HepG2 (cell line): ENCODE measurements at regions not wholly inside any gene's neighbourhood (a gene's known extent, or its start where the extent isn't known, plus 50 kb on each side); places are given as distances from the start of the nearest gene placed in this dataset.

Experiments used
- ATAC-seq: fragments of 200-7000 bp; cut with Tn5 transposase; 3 replicates; pipeline ENCODE4 v1.9.1; 2020; ENCODE audit warnings: mild to moderate bottlenecking, moderate library complexity
- BruUV-seq: library from RNA; stranded (reverse); fragments of 400-500 nt; replicated peaks from 2 replicates; lab custom pipeline; 2021; lab: Mats Ljungman, UMichigan
- CTCF ChIA-PET: fragments of 300-600 bp; formaldehyde crosslinking; extraction: SDS; loops from one replicate; lab custom pipeline; 2021; ENCODE audit warnings: low total read pairs, inconsistent platforms, low intra/inter-chr PET ratio; lab: Yijun Ruan, JAX
- POLR2A ChIA-PET: fragments of 350-600 bp; sonication (Branson Sonifier 250); formaldehyde crosslinking; loops from one replicate; lab custom pipeline; 2020; ENCODE audit warnings: antibody characterized with exemption, inconsistent platforms; lab: Yijun Ruan, JAX
- DNase-seq: peaks from one replicate; pipeline ENCODE4 v3.0.0-alpha.2; 2015; ENCODE audit warnings: low spot score
- FAIRE-seq: peaks from 3 replicates; lab custom pipeline; 2011; peaks lifted over from hg19 to GRCh38; lab: Jason Lieb, UNC
- H2AFZ ChIP-seq: one replicate; pipeline ENCODE4 v1.6.1; 2011; ENCODE audit warnings: low read length, inconsistent platforms
- H3K27ac ChIP-seq: fragments of 300-600 bp; 3 replicates; pipeline ENCODE4 v1.8.0; 2011; ENCODE audit warnings: mixed run types, mild to moderate bottlenecking, mixed read lengths, low read length, inconsistent platforms; ENCODE audit not compliant: insufficient read depth; ENCODE audit errors: extremely low read length
- H3K27me3 ChIP-seq, 2 experiments: fragments of 200-600 bp in 1 of 2; 2 replicates in 1 of 2; 3 replicates in 1 of 2; pipeline versions ENCODE4 v1.6.0 to v1.8.0; 2011; ENCODE audit warnings: low read length in 2 of 2, mild to moderate bottlenecking in 2 of 2, moderate library complexity in 2 of 2, inconsistent platforms in 1 of 2; ENCODE audit not compliant: insufficient read depth in 2 of 2, control insufficient read depth in 1 of 2
- H3K36me3 ChIP-seq, 2 experiments: fragments of 200-600 bp in 1 of 2; replicated peaks in 1 of 2; 2 replicates in 1 of 2; 3 replicates in 1 of 2; pipeline versions ENCODE4 v1.5.1 to v1.8.0; 2011; ENCODE audit warnings: low read length in 2 of 2, inconsistent platforms in 1 of 2; ENCODE audit not compliant: insufficient read depth in 2 of 2, control insufficient read depth in 1 of 2
- H3K4me1 ChIP-seq: 2 replicates; pipeline ENCODE4 v1.5.1; 2012; ENCODE audit warnings: low read length, inconsistent platforms; ENCODE audit not compliant: insufficient read depth
- H3K4me2 ChIP-seq: 2 replicates; pipeline ENCODE4 v1.6.0; 2011; ENCODE audit warnings: low read depth, low read length, inconsistent platforms
- H3K4me3 ChIP-seq, 3 experiments: fragments of 200-600 bp in 1 of 3; sonication (generic), shearing (Covaris generic) in 1 of 3; replicated peaks in 1 of 3; 2 replicates each; pipeline ENCODE4 v1.5.1; 2011 to 2016; ENCODE audit warnings: low read length in 3 of 3, inconsistent platforms in 2 of 3, low read depth in 2 of 3, mild to moderate bottlenecking in 2 of 3, control low read depth in 1 of 3, mixed read lengths in 1 of 3; ENCODE audit not compliant: insufficient read depth in 1 of 3
- H3K79me2 ChIP-seq: one replicate; pipeline ENCODE4 v1.6.1; 2011; ENCODE audit warnings: low read length, inconsistent platforms; ENCODE audit not compliant: insufficient read depth
- H3K9ac ChIP-seq: 2 replicates; pipeline ENCODE4 v1.6.0; 2011; ENCODE audit warnings: mild to moderate bottlenecking, low read depth, low read length, inconsistent platforms; ENCODE audit not compliant: insufficient read depth
- H3K9me3 ChIP-seq: 2 replicates; pipeline ENCODE4 v1.5.1; 2012; ENCODE audit warnings: mild to moderate bottlenecking, low read length
- H4K20me1 ChIP-seq: 2 replicates; pipeline ENCODE4 v1.6.0; 2011; ENCODE audit warnings: inconsistent platforms, mild to moderate bottlenecking, low read length, moderate library complexity; ENCODE audit not compliant: insufficient read depth
- JUND ChIP-seq: sonication (generic); formaldehyde crosslinking; IDR thresholded peaks from 2 replicates; pipeline ENCODE4 v1.8.0; 2022; ENCODE audit warnings: mild to moderate bottlenecking, missing genetic modification reagents
- MED8 ChIP-seq: sonication (generic); formaldehyde crosslinking; IDR thresholded peaks from 2 replicates; pipeline ENCODE4 v1.8.1; 2023; ENCODE audit warnings: mild to moderate bottlenecking, missing genetic modification reagents; ENCODE audit not compliant: insufficient replicate concordance
- MEF2D ChIP-seq: sonication (generic); formaldehyde crosslinking; IDR thresholded peaks from 2 replicates; pipeline ENCODE4 v1.5.1; 2020; ENCODE audit warnings: mild to moderate bottlenecking, missing genetic modification reagents
- RARG ChIP-seq: sonication (generic); formaldehyde crosslinking; IDR thresholded peaks from 2 replicates; pipeline ENCODE4 v1.4.0; 2020; ENCODE audit warnings: low read depth, mild to moderate bottlenecking, missing genetic modification reagents
- ZNF263 ChIP-seq: sonication (generic); formaldehyde crosslinking; IDR thresholded peaks from 2 replicates; pipeline ENCODE4 v1.4.0; 2020; ENCODE audit warnings: missing genetic modification reagents
- ZNF605 ChIP-seq: sonication (generic); formaldehyde crosslinking; IDR thresholded peaks from 2 replicates; pipeline ENCODE4 v1.8.0; 2022; ENCODE audit warnings: mild to moderate bottlenecking, missing genetic modification reagents
- ZSCAN29 ChIP-seq: sonication (generic); formaldehyde crosslinking; conservative IDR thresholded peaks from 2 replicates; pipeline ENCODE4 v1.4.0; 2020; ENCODE audit warnings: mild to moderate bottlenecking, missing genetic modification reagents
- WGBS: methylation state at CpG from one replicate; pipeline ENCODE4 v1.1.6; 2017; ENCODE audit warnings: low lambda C conversion rate; 5-methylcytosine and 5-hydroxymethylcytosine counted together
- in situ Hi-C: cut with HindIII; loops from 2 replicates; pipeline ENCODE4 v1.10.0; 2017; ENCODE audit warnings: low pct_unique_long_range_greater_than_20kb; ENCODE audit not compliant: extremely low pct_ligation_motif_present
- intact Hi-C: fragments of 100-400 bp; cut with micrococcal nuclease; formaldehyde crosslinking; loops from one replicate; pipeline ENCODE4 v1.10.0; 2022; ENCODE audit not compliant: unreplicated experiment
- TF ChIP-seq, protein P1 (sequence below): sonication (generic); formaldehyde crosslinking; IDR thresholded peaks from 2 replicates; pipeline ENCODE4 v1.4.0; 2020; ENCODE audit warnings: missing genetic modification reagents
- TF ChIP-seq, protein P2 (sequence below): sonication (generic); formaldehyde crosslinking; IDR thresholded peaks from 2 replicates; pipeline ENCODE4 v1.9.0; 2021; ENCODE audit warnings: missing genetic modification reagents, borderline replicate concordance
- TF ChIP-seq, protein P3 (sequence below): sonication (generic); formaldehyde crosslinking; IDR thresholded peaks from 2 replicates; pipeline ENCODE4 v1.5.0; 2020; ENCODE audit warnings: mild to moderate bottlenecking, missing genetic modification reagents

DNA sequence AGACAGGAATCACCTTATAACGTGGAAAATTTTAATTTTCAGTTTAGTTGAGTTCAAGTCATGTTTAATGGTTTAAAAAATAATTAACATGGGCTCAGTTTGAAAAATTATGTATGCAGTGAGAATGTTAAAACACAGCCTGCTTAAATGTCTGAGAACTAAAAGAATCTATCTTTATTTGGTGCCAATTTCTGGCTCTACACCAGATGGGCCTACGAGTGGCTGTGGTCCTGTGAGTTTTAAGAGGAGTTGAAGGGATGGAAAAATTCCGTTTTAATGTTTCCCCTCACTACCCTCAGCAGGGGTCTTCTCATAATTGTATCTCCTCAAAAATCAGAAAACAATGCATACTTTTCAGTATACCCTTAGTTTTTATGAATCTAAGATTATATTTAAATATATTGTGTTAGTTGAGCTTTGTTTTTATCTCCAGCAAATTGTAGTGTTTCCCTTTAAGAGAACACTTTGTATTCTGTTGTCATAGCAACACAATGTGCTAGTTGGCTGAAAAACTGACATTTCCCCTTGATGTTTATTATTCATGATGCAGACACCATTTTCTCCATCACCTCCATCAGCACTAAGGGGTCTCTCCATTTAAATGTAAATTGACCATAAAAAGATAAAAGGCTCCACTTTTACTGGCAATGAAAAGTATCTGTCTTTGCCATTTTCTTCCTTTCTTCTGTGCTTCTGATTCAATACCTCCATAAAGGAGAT lies 393.5 kb upstream of the GRIA3 start:
- Histone ChIP-seq H3K4me3 (no peak overlapping the region), H3K9me3 (no peaks in the 10 kb centered on the region), H3K4me2 (no peak overlapping the region), H3K36me3 (no peaks in the 10 kb centered on the region), H3K27ac (no peak overlapping the region), H3K79me2 (no peaks in the 10 kb centered on the region), H3K4me1 (no peaks in the 10 kb centered on the region), H2AFZ (no peak overlapping the region), H3K9ac (no peak overlapping the region), H4K20me1 (no peaks in the 10 kb centered on the region), H3K27me3 (no peaks in the 10 kb centered on the region)
- WGBS = 5% methylated on average over 3 of the region's 3 CpGs
- POLR2A ChIA-PET = no interaction called here
- DNase-seq = no peak
- intact Hi-C loops (no loop called here), in situ Hi-C loops (no loop called here)
- no peak for ATAC-seq
- BruUV-seq = no TSS peak
- FAIRE-seq = no peak
- TF ChIP-seq, protein P1, sequence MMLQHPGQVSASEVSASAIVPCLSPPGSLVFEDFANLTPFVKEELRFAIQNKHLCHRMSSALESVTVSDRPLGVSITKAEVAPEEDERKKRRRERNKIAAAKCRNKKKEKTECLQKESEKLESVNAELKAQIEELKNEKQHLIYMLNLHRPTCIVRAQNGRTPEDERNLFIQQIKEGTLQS (CRISPR knock-in tag) = no peak
- CTCF ChIA-PET = no interaction called here

DNA sequence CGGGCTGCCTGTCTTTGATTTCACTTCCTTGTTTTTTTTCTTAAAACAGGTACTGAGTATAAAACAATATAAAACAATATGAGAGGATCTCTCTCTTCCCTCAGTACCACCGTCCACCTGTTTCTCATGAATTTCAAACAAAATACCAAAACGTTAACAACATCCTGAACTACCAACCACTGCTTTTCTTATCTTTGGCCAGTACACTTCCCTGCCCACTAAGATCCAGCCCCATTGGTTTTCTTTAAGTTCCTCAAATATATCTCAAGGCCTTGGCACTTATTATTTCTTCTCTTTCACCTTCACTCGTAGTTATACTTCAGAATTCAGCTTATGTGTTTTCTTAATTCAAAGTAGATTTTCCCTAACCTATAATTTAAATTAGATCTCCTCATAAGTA lies 370.2 kb upstream of the GRIA3 start:
- H3K4me2 ChIP-seq = no peak overlapping the region
- in situ Hi-C loops = no loop called here

More for the DNA sequence above, 370.2 kb upstream of the GRIA3 start:
- POLR2A ChIA-PET = no interaction called here
- ATAC-seq (no peak), FAIRE-seq (no peak), DNase-seq (no peak)
- 0% methylated on average over 4 of the region's 4 CpGs for whole genome bisulfite sequencing
- Histone ChIP-seq H3K9ac (no peak overlapping the region), H3K4me1 (no peaks in the 10 kb centered on the region), H3K4me3 (no peak overlapping the region), H3K9me3 (no peaks in the 10 kb centered on the region), H2AFZ (no peak overlapping the region), H3K27ac (no peak overlapping the region), H4K20me1 (no peaks in the 10 kb centered on the region), H3K27me3 (no peaks in the 10 kb centered on the region), H3K36me3 (no peaks in the 10 kb centered on the region), H3K79me2 (no peaks in the 10 kb centered on the region)
- BruUV-seq = no TSS peak
- no peak for TF ChIP-seq ZNF605 (CRISPR knock-in tag)
- no peak for TF ChIP-seq ZSCAN29 (CRISPR knock-in tag)
- TF ChIP-seq, protein P2, sequence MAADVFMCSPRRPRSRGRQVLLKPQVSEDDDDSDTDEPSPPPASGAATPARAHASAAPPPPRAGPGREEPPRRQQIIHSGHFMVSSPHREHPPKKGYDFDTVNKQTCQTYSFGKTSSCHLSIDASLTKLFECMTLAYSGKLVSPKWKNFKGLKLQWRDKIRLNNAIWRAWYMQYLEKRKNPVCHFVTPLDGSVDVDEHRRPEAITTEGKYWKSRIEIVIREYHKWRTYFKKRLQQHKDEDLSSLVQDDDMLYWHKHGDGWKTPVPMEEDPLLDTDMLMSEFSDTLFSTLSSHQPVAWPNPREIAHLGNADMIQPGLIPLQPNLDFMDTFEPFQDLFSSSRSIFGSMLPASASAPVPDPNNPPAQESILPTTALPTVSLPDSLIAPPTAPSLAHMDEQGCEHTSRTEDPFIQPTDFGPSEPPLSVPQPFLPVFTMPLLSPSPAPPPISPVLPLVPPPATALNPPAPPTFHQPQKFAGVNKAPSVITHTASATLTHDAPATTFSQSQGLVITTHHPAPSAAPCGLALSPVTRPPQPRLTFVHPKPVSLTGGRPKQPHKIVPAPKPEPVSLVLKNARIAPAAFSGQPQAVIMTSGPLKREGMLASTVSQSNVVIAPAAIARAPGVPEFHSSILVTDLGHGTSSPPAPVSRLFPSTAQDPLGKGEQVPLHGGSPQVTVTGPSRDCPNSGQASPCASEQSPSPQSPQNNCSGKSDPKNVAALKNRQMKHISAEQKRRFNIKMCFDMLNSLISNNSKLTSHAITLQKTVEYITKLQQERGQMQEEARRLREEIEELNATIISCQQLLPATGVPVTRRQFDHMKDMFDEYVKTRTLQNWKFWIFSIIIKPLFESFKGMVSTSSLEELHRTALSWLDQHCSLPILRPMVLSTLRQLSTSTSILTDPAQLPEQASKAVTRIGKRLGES = no peak
- TF ChIP-seq MEF2D (CRISPR knock-in tag) = no peak
- TF ChIP-seq MED8 (CRISPR knock-in tag) = no peak
- TF ChIP-seq, protein P3, sequence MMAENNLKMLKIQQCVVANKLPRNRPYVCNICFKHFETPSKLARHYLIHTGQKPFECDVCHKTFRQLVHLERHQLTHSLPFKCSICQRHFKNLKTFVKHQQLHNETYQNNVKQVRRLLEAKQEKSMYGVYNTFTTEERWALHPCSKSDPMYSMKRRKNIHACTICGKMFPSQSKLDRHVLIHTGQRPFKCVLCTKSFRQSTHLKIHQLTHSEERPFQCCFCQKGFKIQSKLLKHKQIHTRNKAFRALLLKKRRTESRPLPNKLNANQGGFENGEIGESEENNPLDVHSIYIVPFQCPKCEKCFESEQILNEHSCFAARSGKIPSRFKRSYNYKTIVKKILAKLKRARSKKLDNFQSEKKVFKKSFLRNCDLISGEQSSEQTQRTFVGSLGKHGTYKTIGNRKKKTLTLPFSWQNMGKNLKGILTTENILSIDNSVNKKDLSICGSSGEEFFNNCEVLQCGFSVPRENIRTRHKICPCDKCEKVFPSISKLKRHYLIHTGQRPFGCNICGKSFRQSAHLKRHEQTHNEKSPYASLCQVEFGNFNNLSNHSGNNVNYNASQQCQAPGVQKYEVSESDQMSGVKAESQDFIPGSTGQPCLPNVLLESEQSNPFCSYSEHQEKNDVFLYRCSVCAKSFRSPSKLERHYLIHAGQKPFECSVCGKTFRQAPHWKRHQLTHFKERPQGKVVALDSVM (CRISPR knock-in tag) = no peak
- TF ChIP-seq JUND (CRISPR knock-in tag) = no peak
- no peak for TF ChIP-seq RARG (CRISPR knock-in tag)
- no peak for TF ChIP-seq ZNF263 (CRISPR knock-in tag)
- intact Hi-C loops = no loop called here
- CTCF ChIA-PET = no interaction called here
